B cell (primary cell): ENCODE measurements at regions not wholly inside any gene's neighbourhood (a gene's known extent, or its start where the extent isn't known, plus 50 kb on each side); places are given as distances from the start of the nearest gene placed in this dataset.

ENCODE experiments used
- ATAC-seq: fragments of 200-7000 bp; cut with Tn5 transposase; one replicate; pipeline ENCODE4 v1.10.0; 2021; ENCODE audit warnings: low read depth, mild to moderate bottlenecking, moderate number of reproducible peaks, moderate library complexity
- CTCF ChIA-PET: fragments of 350-600 bp; sonication (Branson Sonifier 250); formaldehyde crosslinking; loops from one replicate; lab custom pipeline; 2021; ENCODE audit warnings: antibody characterized with exemption, inconsistent platforms; lab: Charles Lee
- POLR2A ChIA-PET: fragments of 350-600 bp; sonication (Branson Sonifier 250); formaldehyde crosslinking; loops from one replicate; lab custom pipeline; 2021; ENCODE audit warnings: antibody characterized with exemption; lab: Charles Lee
- DNase-seq: peaks from one replicate; pipeline ENCODE4 v3.0.0; 2013
- H2AFZ ChIP-seq: 2 replicates; pipeline ENCODE4 v1.6.1; 2012; ENCODE audit warnings: mild to moderate bottlenecking, low read depth, low read length; ENCODE audit not compliant: insufficient read depth, poor library complexity, severe bottlenecking
- H3K27ac ChIP-seq, 2 donors: 1 replicate in 1 of 2; 2 replicates in 1 of 2; pipeline ENCODE4 v1.5.1; 2012 to 2013; ENCODE audit warnings: low read length in 2 of 2, mild to moderate bottlenecking in 2 of 2, moderate library complexity in 1 of 2
- H3K27me3 ChIP-seq, 4 experiments: fragments of 200-600 bp in 1 of 4; sonication (generic) in 1 of 4; replicated peaks in 1 of 4; 1 replicate in 2 of 4; 2 replicates in 2 of 4; pipeline versions ENCODE4 v1.6.1 to v1.7.0; 2013 to 2016; ENCODE audit warnings: low read length in 3 of 4, mild to moderate bottlenecking in 2 of 4, mixed read lengths in 1 of 4, moderate library complexity in 1 of 4; ENCODE audit not compliant: insufficient read depth in 4 of 4, control insufficient read depth in 3 of 4; ENCODE audit errors: control extremely low read depth in 1 of 4
- H3K36me3 ChIP-seq, 2 experiments: replicated peaks in 1 of 2; 1 replicate in 1 of 2; 2 replicates in 1 of 2; pipeline versions ENCODE4 v1.6.1 to v1.7.1; 2013; ENCODE audit warnings: low read length in 1 of 2; ENCODE audit not compliant: insufficient read depth in 2 of 2, control insufficient read depth in 1 of 2; ENCODE audit errors: control extremely low read depth in 1 of 2, extremely low read depth in 1 of 2
- H3K4me1 ChIP-seq, 2 donors: fragments of 200-600 bp in 1 of 2; sonication (generic) in 1 of 2; 1 replicate in 1 of 2; 2 replicates in 1 of 2; pipeline versions ENCODE4 v1.5.1 to v1.6.1; 2013 to 2017; ENCODE audit warnings: low read length in 2 of 2; ENCODE audit not compliant: control insufficient read depth in 2 of 2, insufficient read depth in 2 of 2
- H3K4me2 ChIP-seq: replicated peaks from 2 replicates; pipeline ENCODE3; 2012; ENCODE audit warnings: mild to moderate bottlenecking, low read depth, low read length; ENCODE audit not compliant: poor library complexity, severe bottlenecking
- H3K4me3 ChIP-seq, 5 experiments: fragments of 200-600 bp in 1 of 5; sonication (generic) in 1 of 5; 1 replicate in 3 of 5; 2 replicates in 2 of 5; pipeline versions ENCODE4 v1.5.1 to v1.7.0; 2011 to 2016; ENCODE audit warnings: low read length in 4 of 5, mild to moderate bottlenecking in 4 of 5, low read depth in 2 of 5, control low read depth in 1 of 5, moderate library complexity in 1 of 5; ENCODE audit not compliant: insufficient read depth in 1 of 5; ENCODE audit errors: control extremely low read depth in 1 of 5, extremely low read depth in 1 of 5
- H3K79me2 ChIP-seq: fragments of 200-600 bp; sonication (generic); one replicate; pipeline ENCODE4 v1.6.0; 2016; ENCODE audit warnings: low read length; ENCODE audit not compliant: control insufficient read depth, insufficient read depth
- H3K9ac ChIP-seq: fragments of 200-600 bp; sonication (generic); 2 replicates; pipeline ENCODE4 v1.6.1; 2017; ENCODE audit warnings: mild to moderate bottlenecking, low read length, moderate library complexity
- H3K9me3 ChIP-seq, 3 donors: one replicate each; pipeline versions ENCODE4 v1.6.1 to v1.7.1; 2013; ENCODE audit warnings: low read length in 2 of 3; ENCODE audit not compliant: control insufficient read depth in 2 of 3, insufficient read depth in 1 of 3; ENCODE audit errors: control extremely low read depth in 1 of 3
- H4K20me1 ChIP-seq: 2 replicates; pipeline ENCODE4 v1.6.0; 2012; ENCODE audit warnings: mild to moderate bottlenecking, low read length; ENCODE audit not compliant: insufficient read depth, control insufficient read depth, poor library complexity, severe bottlenecking
- H3K27ac Mint-ChIP-seq: one replicate; pipeline ENCODE4 v1.8.0; 2021; ENCODE audit warnings: mixed read lengths
- H3K27me3 Mint-ChIP-seq: one replicate; pipeline ENCODE4 v1.8.0; 2021; ENCODE audit warnings: mixed read lengths
- H3K4me1 Mint-ChIP-seq: one replicate; pipeline ENCODE4 v1.8.0; 2021; ENCODE audit warnings: mixed read lengths
- H3K4me3 Mint-ChIP-seq: one replicate; pipeline ENCODE4 v1.8.0; 2021; ENCODE audit warnings: mixed read lengths
- H3K9me3 Mint-ChIP-seq: one replicate; pipeline ENCODE4 v1.8.0; 2022; ENCODE audit warnings: mixed read lengths; ENCODE audit not compliant: insufficient read depth
- CTCF ChIP-seq: fragments of 200-600 bp; IDR thresholded peaks from one replicate; pipeline ENCODE4 v1.8.0; 2022; ENCODE audit warnings: antibody characterized with exemption, mild to moderate bottlenecking
- EZH2 ChIP-seq: IDR thresholded peaks from 2 replicates; pipeline ENCODE4 v1.6.1; 2012; ENCODE audit warnings: borderline replicate concordance, low read depth, mild to moderate bottlenecking, moderate library complexity, low read length; ENCODE audit not compliant: insufficient read depth, poor library complexity, severe bottlenecking
- WGBS: methylation state at CpG from one replicate; pipeline ENCODE4 v1.1.5; 2013; ENCODE audit warnings: missing lambda C conversion rate; ENCODE audit not compliant: insufficient coverage; 5-methylcytosine and 5-hydroxymethylcytosine counted together
- intact Hi-C: fragments of 100-400 bp; cut with micrococcal nuclease; formaldehyde crosslinking; loops from one replicate; pipeline ENCODE4 v1.10.0; 2022

GRCh38 chr11:39255648-39256047 lies 2203.8 kb downstream of the LRRC4C start:
- Histone ChIP-seq H2AFZ (no peak overlapping the region), H3K27me3 (no peaks in the 10 kb centered on the region), H3K4me2 (no peak overlapping the region), H3K27ac (no peak overlapping the region), H3K36me3 (no peaks in the 10 kb centered on the region), H4K20me1 (no peaks in the 10 kb centered on the region), H3K4me3 (no peak overlapping the region), H3K9me3 (peaks cover 0 to 12% (median 11%) of the 10 kb centered on the region in 3 donors), H3K4me1 (no peaks in the 10 kb centered on the region), H3K9ac (no peak overlapping the region), H3K79me2 (no peaks in the 10 kb centered on the region)
- no peak for ATAC-seq
- Mint-ChIP-seq H3K9me3 (peaks cover 14% of the 10 kb centered on the region), H3K27ac (no peak overlapping the region), H3K27me3 (no peaks in the 10 kb centered on the region), H3K4me1 (no peaks in the 10 kb centered on the region), H3K4me3 (no peak overlapping the region)
- TF ChIP-seq EZH2 (no peak), CTCF (no peak)
- intact Hi-C loops: no loop called here
- ChIA-PET POLR2A (no interaction called here), CTCF (no interaction called here)
- WGBS: 88% methylated on average over 1 of the region's 1 CpG
- no peak for DNase-seq

GRCh38 chr11:39249566-39250365 lies 2209.7 kb downstream of the LRRC4C start:
- ChIA-PET POLR2A (no interaction called here), CTCF (no interaction called here)
- Histone ChIP-seq H4K20me1 (no peaks in the 10 kb centered on the region), H3K4me1 (no peaks in the 10 kb centered on the region), H3K9me3 (peaks cover 0 to 4% (median under 1%) of the 10 kb centered on the region in 3 donors), H3K79me2 (no peaks in the 10 kb centered on the region), H2AFZ (no peak overlapping the region), H3K4me2 (no peak overlapping the region), H3K4me3 (no peak overlapping the region), H3K27ac (no peak overlapping the region), H3K9ac (no peak overlapping the region), H3K36me3 (no peaks in the 10 kb centered on the region), H3K27me3 (no peaks in the 10 kb centered on the region)
- TF ChIP-seq CTCF: no peak
- no peak for TF ChIP-seq EZH2
- Mint-ChIP-seq H3K4me1 (no peaks in the 10 kb centered on the region), H3K4me3 (no peak overlapping the region), H3K27ac (no peak overlapping the region), H3K9me3 (peaks cover 13% of the 10 kb centered on the region), H3K27me3 (no peaks in the 10 kb centered on the region)
- WGBS: no CpG with 5 or more reads among the region's 3 CpGs
- ATAC-seq: no peak
- DNase-seq: no peak
- intact Hi-C loops: no loop called here
